ENCODE measurements at regions not wholly inside any gene's neighbourhood (a gene's known extent, or its start where the extent isn't known, plus 50 kb on each side); places are given as distances from the start of the nearest gene placed in this dataset.

DNA sequence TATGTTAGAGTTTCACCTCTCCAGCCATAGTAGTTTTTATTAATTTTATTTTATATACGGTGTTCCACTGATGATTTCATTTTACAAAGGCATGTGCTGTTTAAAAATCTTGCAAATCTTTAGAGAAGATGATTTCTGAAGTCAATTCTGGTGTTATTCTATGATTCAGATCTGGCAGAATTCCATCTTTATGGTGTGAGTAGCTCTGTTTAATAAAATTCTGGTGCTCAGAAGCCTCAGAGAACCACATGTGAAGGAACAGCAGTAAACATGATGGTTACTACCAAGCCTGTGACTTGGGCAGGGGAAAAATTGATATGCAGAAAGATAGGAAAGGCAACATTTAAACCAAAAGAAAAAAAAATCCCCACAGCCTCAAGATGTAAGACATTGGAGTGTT is 299.7 kb downstream of the NPR3 start:
- H3K36me3 ChIP-seq (ENCODE audit: control insufficient read depth in 2 of 2, extremely low read depth in 1 of 2, insufficient read depth in 2 of 2, low read length in 2 of 2) = no peaks in the 10 kb centered on the region
- no peaks in the 10 kb centered on the region for H3K9me3 ChIP-seq (replicated peaks; ENCODE audit: control insufficient read depth, insufficient read depth, low read length)
- no peak overlapping the region for H2AFZ ChIP-seq (ENCODE audit: low read depth, low read length)
- no peaks in the 10 kb centered on the region for H3K4me1 ChIP-seq (ENCODE audit: control insufficient read depth, extremely low read depth, insufficient read depth, low read length)
- POLR2A ChIA-PET = no interaction called here
- no peak overlapping the region for H3K4me2 ChIP-seq (ENCODE audit: insufficient read depth, low read length)
- no peaks in the 10 kb centered on the region for H3K79me2 ChIP-seq (ENCODE audit: control insufficient read depth, insufficient read depth, low read length)
- dilution Hi-C loops (cut with MboI; ENCODE audit: extremely low pct_ligation_motif_present, low sequenced_read_pairs) (no loop called here), intact Hi-C loops (cut with micrococcal nuclease) (no loop called here)
- H3K27ac ChIP-seq (ENCODE audit: insufficient read depth, low read depth, low read length) = no peak overlapping the region
- CTCF ChIA-PET = interaction anchor here (1.1 kb wide), 1 partner anchor 16 kb away, joined by 3 read pairs; no protein-coding TSS in a partner anchor
- no peaks in the 10 kb centered on the region for H3K9me1 ChIP-seq (replicated peaks; ENCODE audit: control insufficient read depth, extremely low read depth, insufficient read depth, low read length)
- H3K4me3 ChIP-seq (replicated peaks in 1 of 3; ENCODE audit: insufficient read depth in 1 of 3, low read depth in 1 of 3, low read length in 3 of 3) = no peak overlapping the region
- no peak overlapping the region for H3K9ac ChIP-seq (replicated peaks; ENCODE audit: extremely low read depth, insufficient read depth, low read length)
- FAIRE-seq = no peak
- BruUV-seq (replicated peaks) = no TSS peak
- DNase-seq (ENCODE audit: low read depth, low spot score) = no peak
- TF ChIP-seq GATA2 (IDR thresholded peaks at IDR 0.05; ENCODE audit: insufficient read depth, insufficient read length, low read depth, low read length) = no peak
- TF ChIP-seq FOS (IDR thresholded peaks at IDR 0.05; ENCODE audit: borderline replicate concordance, insufficient read depth, low read length) = no peak
- no peak for TF ChIP-seq POLR2A (IDR thresholded peaks at IDR 0.05; ENCODE audit: low read depth, low read length)
- TF ChIP-seq, protein P1, sequence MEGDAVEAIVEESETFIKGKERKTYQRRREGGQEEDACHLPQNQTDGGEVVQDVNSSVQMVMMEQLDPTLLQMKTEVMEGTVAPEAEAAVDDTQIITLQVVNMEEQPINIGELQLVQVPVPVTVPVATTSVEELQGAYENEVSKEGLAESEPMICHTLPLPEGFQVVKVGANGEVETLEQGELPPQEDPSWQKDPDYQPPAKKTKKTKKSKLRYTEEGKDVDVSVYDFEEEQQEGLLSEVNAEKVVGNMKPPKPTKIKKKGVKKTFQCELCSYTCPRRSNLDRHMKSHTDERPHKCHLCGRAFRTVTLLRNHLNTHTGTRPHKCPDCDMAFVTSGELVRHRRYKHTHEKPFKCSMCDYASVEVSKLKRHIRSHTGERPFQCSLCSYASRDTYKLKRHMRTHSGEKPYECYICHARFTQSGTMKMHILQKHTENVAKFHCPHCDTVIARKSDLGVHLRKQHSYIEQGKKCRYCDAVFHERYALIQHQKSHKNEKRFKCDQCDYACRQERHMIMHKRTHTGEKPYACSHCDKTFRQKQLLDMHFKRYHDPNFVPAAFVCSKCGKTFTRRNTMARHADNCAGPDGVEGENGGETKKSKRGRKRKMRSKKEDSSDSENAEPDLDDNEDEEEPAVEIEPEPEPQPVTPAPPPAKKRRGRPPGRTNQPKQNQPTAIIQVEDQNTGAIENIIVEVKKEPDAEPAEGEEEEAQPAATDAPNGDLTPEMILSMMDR (IDR thresholded peaks at IDR 0.05; ENCODE audit: extremely low read depth in 1 of 2, insufficient read depth in 1 of 2, low read depth in 1 of 2, low read length in 2 of 2) = no peak
- no peak for TF ChIP-seq MYC (IDR thresholded peaks at IDR 0.05; ENCODE audit: low read depth, low read length)
- no peak for TF ChIP-seq MAX (IDR thresholded peaks at IDR 0.05; ENCODE audit: insufficient read depth, insufficient read length)
- no peak for TF ChIP-seq POLR2AphosphoS5 (IDR thresholded peaks at IDR 0.05; ENCODE audit: insufficient read depth, low read depth, low read length)
- no peak for TF ChIP-seq EZH2 (IDR thresholded peaks at IDR 0.05; ENCODE audit: borderline replicate concordance, low read depth, low read length, severe bottlenecking)
- no peak for TF ChIP-seq JUN (IDR thresholded peaks at IDR 0.05; ENCODE audit: borderline replicate concordance, insufficient read depth, insufficient read length, low read depth)
- H3K27me3 ChIP-seq (ENCODE audit: control insufficient read depth in 2 of 2, insufficient read depth in 2 of 2, low read length in 2 of 2) = no peaks in the 10 kb centered on the region
- H4K20me1 ChIP-seq (replicated peaks; ENCODE audit: control insufficient read depth, extremely low read depth, insufficient read depth, low read length) = no peaks in the 10 kb centered on the region

Data from endothelial cell of umbilical vein (primary cell).